K562 (cell line): ENCODE measurements at regions not wholly inside any gene's neighbourhood (a gene's known extent, or its start where the extent isn't known, plus 50 kb on each side); places are given as distances from the start of the nearest gene placed in this dataset.
"Not testable (repeated sequence)": the region's sequence is repeated elsewhere in the genome, so short reads cannot be mapped to it uniquely, and the experiment has no call there.

Experiments
- ATAC-seq: fragments of 200-7000 bp; cut with Tn5 transposase; 3 replicates; pipeline ENCODE4 v1.9.1; 2020; ENCODE audit warnings: moderate library complexity
- BruUV-seq: library from RNA; stranded (reverse); fragments of 400-500 nt; replicated peaks from 2 replicates; lab custom pipeline; 2021; lab: Mats Ljungman, UMichigan
- CTCF ChIA-PET: fragments of 300-600 bp; formaldehyde crosslinking; extraction: SDS; loops from one replicate; lab custom pipeline; 2021; ENCODE audit warnings: low intra/inter-chr PET ratio; lab: Yijun Ruan, JAX
- POLR2A ChIA-PET: fragments of 300-600, 350-650 bp; sonication (Branson Sonifier 250); formaldehyde crosslinking; extraction: SDS; loops from one replicate; lab custom pipeline; 2021; ENCODE audit warnings: antibody characterized with exemption, inconsistent platforms; lab: Yijun Ruan, JAX
- DNase-seq, 4 experiments: peaks; one replicate each; pipeline versions ENCODE4 v3.0.0 to v3.0.0-alpha.2; 2011 to 2018; ENCODE audit warnings: low spot score in 3 of 4, mixed read lengths in 3 of 4; ENCODE audit errors: extremely low read depth in 1 of 4
- FAIRE-seq: peaks from 2 replicates; lab custom pipeline; 2011; peaks lifted over from hg19 to GRCh38; lab: Jason Lieb, UNC
- H2AFZ ChIP-seq: 2 replicates; pipeline ENCODE4 v1.6.0; 2011; ENCODE audit warnings: low read depth, low read length, control low read depth, inconsistent platforms
- H3K27ac ChIP-seq: fragments of 200-600 bp; 3 replicates; pipeline ENCODE4 v1.8.0; 2011; ENCODE audit warnings: low read depth, mild to moderate bottlenecking, control low read depth, inconsistent platforms, low read length, moderate library complexity, mixed read lengths; ENCODE audit errors: extremely low read depth
- H3K27me3 ChIP-seq, 2 experiments: fragments of 300-600 bp in 1 of 2; 2 replicates in 1 of 2; 3 replicates in 1 of 2; pipeline versions ENCODE4 v1.6.0 to v1.8.0; 2011; ENCODE audit warnings: inconsistent platforms in 2 of 2, low read length in 2 of 2, mild to moderate bottlenecking in 1 of 2, mixed read lengths in 1 of 2, moderate library complexity in 1 of 2; ENCODE audit not compliant: control insufficient read depth in 2 of 2, insufficient read depth in 2 of 2
- H3K36me3 ChIP-seq: fragments of 300-600 bp; 3 replicates; pipeline ENCODE4 v1.8.0; 2011; ENCODE audit warnings: mild to moderate bottlenecking, low read length, inconsistent platforms; ENCODE audit not compliant: control insufficient read depth, insufficient read depth
- H3K4me1 ChIP-seq, 2 experiments: fragments of 200-600 bp in 1 of 2; replicated peaks in 1 of 2; 2 replicates in 1 of 2; 3 replicates in 1 of 2; pipeline versions ENCODE4 v1.5.1 to v1.8.0; 2011; ENCODE audit warnings: inconsistent platforms in 2 of 2, low read length in 2 of 2, mild to moderate bottlenecking in 1 of 2, mixed read lengths in 1 of 2, moderate library complexity in 1 of 2; ENCODE audit not compliant: control insufficient read depth in 2 of 2, insufficient read depth in 2 of 2
- H3K4me2 ChIP-seq: 2 replicates; pipeline ENCODE4 v1.6.1; 2011; ENCODE audit warnings: low read length, control low read depth, inconsistent platforms, mixed read lengths; ENCODE audit not compliant: insufficient read depth
- H3K4me3 ChIP-seq: fragments of 200-600 bp; sonication (generic), shearing (Covaris generic); 2 replicates; pipeline ENCODE4 v1.5.1; 2016; ENCODE audit warnings: control low read depth, inconsistent platforms
- H3K79me2 ChIP-seq: fragments of 200-600 bp; 3 replicates; pipeline ENCODE4 v1.8.0; 2011; ENCODE audit warnings: low read length, inconsistent platforms; ENCODE audit not compliant: control insufficient read depth, insufficient read depth
- H3K9ac ChIP-seq, 2 experiments: 2 replicates each; pipeline versions ENCODE4 v1.6.0 to v1.6.1; 2011; ENCODE audit warnings: low read depth in 2 of 2, low read length in 2 of 2, control low read depth in 1 of 2, inconsistent platforms in 1 of 2, mild to moderate bottlenecking in 1 of 2, mixed read lengths in 1 of 2; ENCODE audit not compliant: insufficient read depth in 1 of 2
- H3K9me1 ChIP-seq: one replicate; pipeline ENCODE4 v1.6.0; 2011; ENCODE audit warnings: inconsistent platforms, mild to moderate bottlenecking, low read length, moderate library complexity; ENCODE audit not compliant: control insufficient read depth, insufficient read depth
- H3K9me3 ChIP-seq: replicated peaks from 2 replicates; pipeline ENCODE4 v1.5.1; 2011; ENCODE audit warnings: low read depth, low read length, inconsistent platforms; ENCODE audit not compliant: control insufficient read depth, insufficient read depth
- H4K20me1 ChIP-seq: replicated peaks from 2 replicates; pipeline ENCODE4 v1.6.1; 2011; ENCODE audit warnings: low read length, inconsistent platforms, mixed read lengths; ENCODE audit not compliant: control insufficient read depth, insufficient read depth
- CXXC5 ChIP-seq: fragments of 250-450 bp; sonication (Bioruptor Pico); IDR thresholded peaks from 2 replicates; pipeline ENCODE4 v1.8.0; 2022; ENCODE audit warnings: inconsistent platforms, mild to moderate bottlenecking, moderate library complexity
- ETV5 ChIP-seq: sonication (generic); formaldehyde crosslinking; IDR thresholded peaks from 2 replicates; pipeline ENCODE4 v1.4.0; 2020; ENCODE audit warnings: low read depth, mild to moderate bottlenecking, missing genetic modification reagents
- FOS ChIP-seq: IDR thresholded peaks from 3 replicates; pipeline ENCODE4 v1.6.1; 2011; ENCODE audit not compliant: insufficient read length; ENCODE audit errors: extremely low read depth
- MTF1 ChIP-seq: fragments of 250-450 bp; sonication (Bioruptor Pico); IDR thresholded peaks from 2 replicates; pipeline ENCODE4 v1.9.0; 2021; ENCODE audit warnings: moderate library complexity, mild to moderate bottlenecking, inconsistent platforms, borderline replicate concordance
- MYNN ChIP-seq, 2 experiments: sonication (generic); formaldehyde crosslinking in 1 of 2; IDR thresholded peaks; 2 replicates each; pipeline versions ENCODE4 v1.5.0 to v1.6.1; 2016 to 2020; ENCODE audit warnings: antibody characterized with exemption in 1 of 2, missing genetic modification reagents in 1 of 2
- SLC30A9 ChIP-seq: fragments of 250-450 bp; sonication (Bioruptor Pico); IDR thresholded peaks from 2 replicates; pipeline ENCODE4 v1.8.0; 2022; ENCODE audit warnings: mild to moderate bottlenecking, moderate library complexity
- TAF1 ChIP-seq: IDR thresholded peaks from 2 replicates; pipeline ENCODE4 v1.6.1; 2011; ENCODE audit warnings: mild to moderate bottlenecking, low read length, moderate library complexity; ENCODE audit not compliant: insufficient read depth, control insufficient read depth, severe bottlenecking; ENCODE audit errors: extremely low read depth
- ZNF146 ChIP-seq: IDR thresholded peaks from one replicate; pipeline ENCODE4 v1.6.1; 2018; ENCODE audit warnings: missing compliant biosample characterization; ENCODE audit not compliant: unreplicated experiment
- ZNF778 ChIP-seq: fragments of 450-650 bp; formaldehyde crosslinking; IDR thresholded peaks from 2 replicates; pipeline ENCODE4 v1.4.0; 2020; ENCODE audit warnings: mild to moderate bottlenecking, moderate library complexity
- ZNF785 ChIP-seq: fragments of 250-450 bp; sonication (Bioruptor Pico); IDR thresholded peaks from 2 replicates; pipeline ENCODE4 v1.4.0; 2020; ENCODE audit warnings: mild to moderate bottlenecking
- WGBS: fragments of 100-300 bp; shearing (Covaris generic); methylation state at CpG from one replicate; pipeline ENCODE4 v1.1.6; 2016; ENCODE audit warnings: low coverage, mixed read lengths; ENCODE audit not compliant: insufficient coverage; ENCODE audit errors: missing lambda C conversion rate; 5-methylcytosine and 5-hydroxymethylcytosine counted together
- in situ Hi-C: fragments of 300-500 bp; cut with MboI; formaldehyde crosslinking; loops from 4 replicates; pipeline ENCODE4 v1.15.0; 2018; ENCODE audit warnings: inconsistent platforms, mixed read lengths
- intact Hi-C: fragments of 100-400 bp; cut with micrococcal nuclease; formaldehyde crosslinking; loops from 2 replicates; pipeline ENCODE4 v1.14.2; 2022
- TF ChIP-seq, protein P1 (sequence below): fragments of 250-450 bp; sonication (Bioruptor Pico); IDR thresholded peaks from 2 replicates; pipeline ENCODE4 v1.8.0; 2021; ENCODE audit warnings: moderate library complexity, mild to moderate bottlenecking, inconsistent platforms
- TF ChIP-seq, protein P2 (sequence below): conservative IDR thresholded peaks from 2 replicates; pipeline ENCODE4 v1.6.1; 2011; ENCODE audit warnings: low read depth, mild to moderate bottlenecking, low read length; ENCODE audit not compliant: control insufficient read depth

DNA sequence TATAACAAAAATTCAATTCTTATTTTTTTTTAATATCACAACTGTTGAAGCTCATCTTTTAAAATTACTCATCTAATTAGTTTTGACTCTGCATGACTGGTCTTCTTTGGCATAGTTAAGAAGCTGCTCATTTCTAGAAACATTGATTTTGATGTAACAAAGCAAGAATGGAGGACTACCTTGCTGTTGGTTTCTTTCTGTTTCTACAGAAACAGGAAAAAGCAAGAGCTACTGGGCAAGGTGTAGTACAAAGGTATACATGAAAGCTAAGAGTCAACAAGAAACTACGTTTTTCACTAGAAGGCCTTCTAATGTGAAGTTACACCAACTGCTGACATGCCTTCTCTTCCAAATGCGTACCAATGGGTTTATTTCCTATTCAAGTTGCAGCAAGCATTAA, 90.6 kb upstream of the SYT4 start (continued):
- no peak for TF ChIP-seq ETV5 (CRISPR knock-in tag)

DNA sequence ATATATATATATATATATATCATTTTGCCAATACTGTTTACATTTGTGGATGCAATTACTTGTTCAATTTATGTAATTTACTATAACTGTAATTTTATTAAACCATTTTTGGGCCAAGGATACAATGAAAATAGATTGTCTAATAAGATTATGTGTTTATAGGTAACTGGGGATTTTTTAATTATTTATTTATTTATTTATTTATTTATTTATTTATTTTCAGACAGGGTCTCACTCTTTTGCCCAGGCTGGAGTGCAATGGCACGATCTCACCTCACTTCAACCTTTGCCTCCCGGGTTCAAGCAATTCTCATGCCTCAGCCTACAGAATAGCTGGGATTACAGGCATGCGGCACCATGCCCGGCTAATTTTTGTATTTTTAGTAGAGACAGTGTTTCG, 92.0 kb upstream of the SYT4 start:
- POLR2A ChIA-PET, in situ Hi-C loops, H3K9me1 ChIP-seq: not testable (repeated sequence)

DNA sequence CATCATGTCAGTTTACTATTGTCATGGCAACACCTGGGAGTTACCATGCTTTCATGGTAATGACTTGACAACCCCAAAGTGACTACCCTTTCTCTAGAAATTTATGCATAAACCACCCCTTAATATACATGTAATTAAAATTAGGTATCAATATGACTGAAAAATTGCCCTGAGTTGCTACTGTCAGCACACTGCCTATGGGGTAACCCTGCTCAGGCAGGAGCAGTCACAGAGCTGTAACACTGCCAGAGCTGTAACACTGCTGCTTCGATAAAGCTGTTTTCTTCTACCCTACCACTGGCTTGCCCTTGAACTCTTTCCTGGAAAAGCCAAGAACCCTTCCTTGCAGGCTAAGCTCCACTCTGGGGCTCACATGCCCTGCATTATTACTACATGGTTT, 95.5 kb upstream of the SYT4 start:
- CTCF ChIA-PET: no interaction called here
- no peak for ATAC-seq
- TF ChIP-seq ZNF785: no peak
- no peak for TF ChIP-seq ZNF146
- TF ChIP-seq TAF1: no peak
- no peak for TF ChIP-seq ZNF778
- no peak for TF ChIP-seq FOS
- TF ChIP-seq CXXC5 (CRISPR knock-in tag): no peak
- TF ChIP-seq, protein P1, sequence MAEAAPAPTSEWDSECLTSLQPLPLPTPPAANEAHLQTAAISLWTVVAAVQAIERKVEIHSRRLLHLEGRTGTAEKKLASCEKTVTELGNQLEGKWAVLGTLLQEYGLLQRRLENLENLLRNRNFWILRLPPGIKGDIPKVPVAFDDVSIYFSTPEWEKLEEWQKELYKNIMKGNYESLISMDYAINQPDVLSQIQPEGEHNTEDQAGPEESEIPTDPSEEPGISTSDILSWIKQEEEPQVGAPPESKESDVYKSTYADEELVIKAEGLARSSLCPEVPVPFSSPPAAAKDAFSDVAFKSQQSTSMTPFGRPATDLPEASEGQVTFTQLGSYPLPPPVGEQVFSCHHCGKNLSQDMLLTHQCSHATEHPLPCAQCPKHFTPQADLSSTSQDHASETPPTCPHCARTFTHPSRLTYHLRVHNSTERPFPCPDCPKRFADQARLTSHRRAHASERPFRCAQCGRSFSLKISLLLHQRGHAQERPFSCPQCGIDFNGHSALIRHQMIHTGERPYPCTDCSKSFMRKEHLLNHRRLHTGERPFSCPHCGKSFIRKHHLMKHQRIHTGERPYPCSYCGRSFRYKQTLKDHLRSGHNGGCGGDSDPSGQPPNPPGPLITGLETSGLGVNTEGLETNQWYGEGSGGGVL (CRISPR knock-in tag): no peak
- no peak for TF ChIP-seq SLC30A9 (CRISPR knock-in tag)
- TF ChIP-seq, protein P2, sequence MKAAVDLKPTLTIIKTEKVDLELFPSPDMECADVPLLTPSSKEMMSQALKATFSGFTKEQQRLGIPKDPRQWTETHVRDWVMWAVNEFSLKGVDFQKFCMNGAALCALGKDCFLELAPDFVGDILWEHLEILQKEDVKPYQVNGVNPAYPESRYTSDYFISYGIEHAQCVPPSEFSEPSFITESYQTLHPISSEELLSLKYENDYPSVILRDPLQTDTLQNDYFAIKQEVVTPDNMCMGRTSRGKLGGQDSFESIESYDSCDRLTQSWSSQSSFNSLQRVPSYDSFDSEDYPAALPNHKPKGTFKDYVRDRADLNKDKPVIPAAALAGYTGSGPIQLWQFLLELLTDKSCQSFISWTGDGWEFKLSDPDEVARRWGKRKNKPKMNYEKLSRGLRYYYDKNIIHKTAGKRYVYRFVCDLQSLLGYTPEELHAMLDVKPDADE: no peak
- TF ChIP-seq MTF1 (CRISPR knock-in tag): no peak
- TF ChIP-seq MYNN (IDR thresholded peaks at IDR 0.05): no peak
- TF ChIP-seq MYNN (CRISPR knock-in tag; IDR thresholded peaks at IDR 0.05): no peak

More for the DNA sequence above, 92.0 kb upstream of the SYT4 start:
- H3K79me2 ChIP-seq, FAIRE-seq, ATAC-seq, H3K9me3 ChIP-seq, H3K4me2 ChIP-seq, H3K4me1 ChIP-seq, intact Hi-C loops, H4K20me1 ChIP-seq, H3K4me3 ChIP-seq, H3K27me3 ChIP-seq, H2AFZ ChIP-seq, DNase-seq, H3K9ac ChIP-seq, H3K27ac ChIP-seq, CTCF ChIA-PET, H3K36me3 ChIP-seq, BruUV-seq: not testable (repeated sequence)
- WGBS: 2% methylated on average over 5 of the region's 5 CpGs

More for the DNA sequence above, 95.5 kb upstream of the SYT4 start:
- FAIRE-seq: no peak
- H3K79me2 ChIP-seq: no peaks in the 10 kb centered on the region
- H3K9ac ChIP-seq: no peak overlapping the region
- H3K36me3 ChIP-seq: no peaks in the 10 kb centered on the region
- no peak overlapping the region for H3K27ac ChIP-seq
- no peak for DNase-seq
- no peaks in the 10 kb centered on the region for H3K9me3 ChIP-seq
- H2AFZ ChIP-seq: no peak overlapping the region
- POLR2A ChIA-PET: no interaction called here
- no peak overlapping the region for H3K4me3 ChIP-seq
- intact Hi-C loops (no loop called here), in situ Hi-C loops (no loop called here)
- WGBS: 0% methylated on average over 1 of the region's 1 CpG
- BruUV-seq: no TSS peak
- H3K9me1 ChIP-seq: no peaks in the 10 kb centered on the region
- no peaks in the 10 kb centered on the region for H4K20me1 ChIP-seq
- no peaks in the 10 kb centered on the region for H3K27me3 ChIP-seq
- H3K4me1 ChIP-seq: no peaks in the 10 kb centered on the region
- H3K4me2 ChIP-seq: no peak overlapping the region
